NCI-H1048 (cell line): ENCODE measurements at regions not wholly inside any gene's neighbourhood (a gene's known extent, or its start where the extent isn't known, plus 50 kb on each side); places are given as distances from the start of the nearest gene placed in this dataset.
"Not testable (repeated sequence)": the region's sequence is repeated elsewhere in the genome, so short reads cannot be mapped to it uniquely, and the experiment has no call there.

ENCODE experiments used
- DNase-seq: peaks from one replicate; lab custom pipeline; 2025; lab: John Stamatoyannopoulos, UW

DNA sequence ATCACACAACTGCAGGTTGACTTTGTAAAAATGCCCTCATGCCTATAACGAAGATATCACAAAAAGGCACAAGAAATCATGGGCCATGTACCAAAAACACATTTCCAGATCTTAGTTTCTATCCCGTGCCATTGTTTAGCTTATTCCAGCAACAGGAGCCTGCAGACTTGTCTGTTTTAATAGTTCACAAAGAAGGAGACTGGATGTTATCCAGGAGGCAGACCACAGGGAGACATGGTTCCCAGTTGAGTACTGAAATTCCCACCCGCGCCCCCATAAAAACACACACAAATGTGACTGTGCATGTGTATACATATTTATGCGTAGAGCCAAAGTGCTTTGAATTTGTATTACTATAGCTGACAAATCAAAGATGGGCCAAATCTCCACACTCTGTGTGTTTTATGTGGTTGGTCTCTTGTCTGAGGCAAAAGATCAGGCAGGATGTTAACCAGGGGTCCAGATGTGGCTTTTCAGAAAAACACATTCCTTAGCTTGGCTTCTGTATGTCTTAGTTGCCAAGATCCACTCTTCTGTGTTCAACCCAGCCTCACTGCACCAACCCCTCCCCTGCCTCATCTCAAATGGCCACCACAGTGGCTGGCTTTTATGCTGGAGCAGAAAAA, 469.2 kb upstream of the DIPK2B start:
- DNase-seq: no peak

- no peak for DNase-seq
These were observed 468.2 kb upstream of the DIPK2B start for GRCh38 chrX:45668686-45669443.

GRCh38 chrX:45667666-45668065, 467.0 kb upstream of the DIPK2B start:
- no peak for DNase-seq

- no peak for DNase-seq
These were observed 464.1 kb upstream of the DIPK2B start for GRCh38 chrX:45664727-45665290.

DNA sequence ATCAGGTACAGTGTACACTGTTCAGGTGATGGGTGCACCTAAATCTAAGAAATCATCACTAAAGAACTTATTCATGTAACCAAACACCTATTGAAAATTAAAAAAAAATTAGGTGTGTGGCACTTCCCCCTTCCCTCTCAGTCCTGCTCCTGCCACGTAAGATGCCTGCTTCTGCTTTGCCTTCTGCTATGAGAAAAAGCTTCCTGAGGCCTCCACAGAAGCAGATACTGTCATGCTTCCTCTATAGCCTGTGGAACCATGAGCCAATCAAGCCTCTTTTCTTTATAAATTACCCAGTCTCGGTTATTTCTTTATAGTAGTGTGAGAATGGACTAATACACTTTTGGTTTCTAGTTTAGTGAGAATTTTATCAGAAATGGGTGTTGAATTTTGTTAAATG, 459.8 kb upstream of the DIPK2B start:
- DNase-seq: no peak

GRCh38 chrX:45633419-45633818, 432.7 kb upstream of the DIPK2B start:
- no peak for DNase-seq

DNA sequence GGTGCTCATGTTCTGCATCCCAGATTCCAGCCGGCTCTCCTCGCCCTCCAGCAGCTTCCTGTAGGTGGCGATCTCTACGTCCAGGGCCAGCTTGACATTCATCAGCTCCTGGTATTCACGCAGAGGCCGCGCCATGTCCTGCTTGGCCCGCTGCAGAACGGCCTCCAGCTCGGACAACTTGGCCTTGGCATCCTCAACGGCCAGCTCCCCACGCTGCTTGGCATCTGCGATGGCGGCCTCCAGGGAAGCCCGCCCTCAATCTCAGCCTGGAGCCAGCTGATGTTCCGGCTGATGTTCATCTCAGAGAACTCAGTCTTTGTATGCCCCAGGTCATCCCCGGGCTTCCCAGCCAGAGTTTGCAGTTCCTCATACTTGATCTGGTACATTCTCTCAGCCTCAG, 431.8 kb upstream of the DIPK2B start:
- no peak for DNase-seq

DNA sequence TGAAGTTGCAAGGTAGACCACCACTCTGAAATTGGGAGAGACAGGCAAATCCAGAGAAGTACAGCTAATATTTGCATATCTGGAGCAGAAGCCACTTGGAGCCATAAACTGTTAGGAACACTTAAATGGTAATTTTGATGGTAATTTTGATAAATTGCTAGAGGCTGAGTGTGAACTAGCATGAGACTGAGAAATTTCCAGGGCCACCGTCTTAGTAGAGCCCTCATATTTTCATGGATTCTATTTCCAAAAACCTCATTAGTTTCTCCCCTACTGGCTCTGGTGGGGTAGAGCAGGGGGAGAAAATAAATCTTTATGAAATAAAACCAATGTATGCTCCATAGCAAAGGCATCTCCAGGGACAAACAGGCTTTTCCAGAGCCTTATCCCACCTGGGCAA, 429.4 kb upstream of the DIPK2B start:
- no peak for DNase-seq

GRCh38 chrX:45628041-45628440, 427.4 kb upstream of the DIPK2B start:
- DNase-seq: no peak

DNA sequence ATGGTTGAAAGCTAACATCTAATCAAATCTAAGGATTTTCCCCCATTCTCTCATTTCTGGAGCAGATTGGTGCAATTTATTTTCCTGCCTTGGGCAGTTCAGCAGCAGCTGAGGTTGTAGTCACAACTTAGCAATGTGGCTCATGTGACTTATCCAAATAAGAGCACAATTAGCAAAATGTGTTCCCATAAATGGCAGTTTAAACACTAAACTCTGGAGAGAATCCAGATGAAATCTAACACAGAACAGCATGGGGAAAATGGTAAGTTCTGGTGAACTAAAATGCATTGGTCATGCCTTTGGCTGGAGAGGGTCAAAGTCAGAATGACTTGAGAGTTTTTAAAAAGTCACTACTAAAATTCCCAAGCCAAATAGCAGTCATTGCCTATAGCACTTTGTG, 422.6 kb upstream of the DIPK2B start:
- no peak for DNase-seq

- DNase-seq: no peak
These were observed 421.9 kb upstream of the DIPK2B start for GRCh38 chrX:45622538-45622937.

DNA sequence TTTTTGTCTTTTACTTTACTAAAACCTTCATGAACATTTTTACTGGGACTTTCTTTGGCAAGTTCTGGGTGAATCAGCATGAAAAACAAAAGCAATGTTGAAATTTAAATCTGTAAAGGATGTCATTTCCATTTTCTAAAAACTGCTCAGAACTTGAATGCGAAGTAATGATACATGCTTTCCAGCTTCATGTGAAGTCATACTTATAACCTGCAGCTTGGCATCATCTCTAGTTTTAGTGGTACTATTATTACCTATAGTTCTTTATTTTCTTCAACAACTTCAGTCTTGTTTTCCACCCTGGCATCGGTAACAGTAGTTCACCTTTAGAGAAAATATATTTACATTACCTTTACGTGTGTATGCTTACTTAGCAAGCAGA, 421.4 kb upstream of the DIPK2B start:
- DNase-seq: no peak

DNA sequence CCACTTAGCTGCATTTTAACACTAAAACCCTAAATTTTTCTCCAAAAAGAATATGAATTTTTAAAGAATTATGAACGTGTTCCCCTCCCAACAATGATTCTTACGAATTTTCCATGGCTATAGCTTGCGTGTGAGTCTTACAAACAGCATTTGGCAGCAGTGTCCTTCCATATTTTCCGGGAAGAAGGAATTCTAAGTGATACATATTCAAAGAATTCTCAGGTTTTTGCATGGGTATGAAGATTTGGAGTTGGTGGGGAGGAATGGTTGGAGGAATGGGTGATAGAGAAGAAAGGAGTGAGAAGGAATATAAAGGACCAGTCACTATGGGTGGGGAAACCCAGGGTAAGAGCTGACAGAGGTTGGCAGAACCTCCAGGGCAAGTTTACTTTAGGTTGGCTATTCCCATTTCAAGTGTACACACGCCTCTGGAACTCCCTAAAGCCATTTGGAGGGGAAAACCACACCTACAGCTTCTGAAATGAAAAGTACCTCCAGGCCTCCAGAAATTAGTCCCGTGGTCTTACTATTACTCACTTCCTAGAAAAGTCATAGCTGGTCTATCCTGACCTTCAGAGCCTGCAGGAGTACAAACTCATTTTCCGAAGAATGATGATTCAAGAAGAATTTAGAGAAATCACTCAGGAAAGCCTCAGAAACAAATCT, 420.8 kb upstream of the DIPK2B start:
- DNase-seq: no peak

- no peak for DNase-seq
These were observed 418.6 kb upstream of the DIPK2B start for GRCh38 chrX:45619290-45619689.

- not testable (repeated sequence) for DNase-seq
These were observed 414.9 kb upstream of the DIPK2B start for GRCh38 chrX:45615591-45615990.

GRCh38 chrX:45614853-45615252, 414.2 kb upstream of the DIPK2B start:
- no peak for DNase-seq

GRCh38 chrX:45602151-45602550, 401.5 kb upstream of the DIPK2B start:
- no peak for DNase-seq

DNA sequence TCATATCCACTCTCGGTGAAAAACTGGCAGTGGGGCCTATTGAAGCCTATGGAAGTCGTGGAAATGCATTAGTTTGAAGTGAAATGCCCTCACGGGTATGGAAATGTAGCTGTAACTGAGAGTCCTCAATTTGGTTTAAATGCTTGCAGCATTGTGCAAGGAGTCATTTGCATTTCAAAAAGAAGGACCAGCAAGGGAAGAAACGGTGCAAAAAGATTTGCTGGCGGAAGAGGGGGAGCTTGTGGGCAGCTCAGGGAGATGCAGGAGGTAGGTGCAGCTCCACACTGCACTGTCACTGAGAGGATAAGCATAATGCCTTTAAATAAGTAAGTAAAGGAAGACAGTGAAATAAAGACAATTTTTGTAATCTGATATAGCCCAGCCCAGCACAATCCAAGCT, 400.4 kb upstream of the DIPK2B start:
- no peak for DNase-seq

GRCh38 chrX:45598861-45599260, 398.2 kb upstream of the DIPK2B start:
- no peak for DNase-seq

GRCh38 chrX:45596188-45596808, 395.6 kb upstream of the DIPK2B start:
- DNase-seq: no peak

- DNase-seq: no peak
These were observed 391.4 kb upstream of the DIPK2B start for GRCh38 chrX:45592101-45592500.

GRCh38 chrX:45591650-45592049, 391.0 kb upstream of the DIPK2B start:
- no peak for DNase-seq

GRCh38 chrX:45584717-45585116, 384.0 kb upstream of the DIPK2B start:
- DNase-seq: no peak
